ENCODE measurements at regions not wholly inside any gene's neighbourhood (a gene's known extent, or its start where the extent isn't known, plus 50 kb on each side); places are given as distances from the start of the nearest gene placed in this dataset.

GRCh38 chr2:203811491-203812221 lies 55.9 kb upstream of the CTLA4 start:
- Mint-ChIP-seq H3K36me3 (ENCODE audit: low read depth, unreplicated experiment) (no peaks in the 10 kb centered on the region), H3K9me3 (ENCODE audit: unreplicated experiment) (no peaks in the 10 kb centered on the region), H3K27me3 (ENCODE audit: low read depth, unreplicated experiment) (peaks cover 17% of the 10 kb centered on the region), H3K4me3 (ENCODE audit: unreplicated experiment) (peak overlapping the region; percentile 2), H3K27ac (ENCODE audit: unreplicated experiment) (peak overlapping the region; percentile 83), H3K4me1 (ENCODE audit: low read depth, unreplicated experiment) (peaks cover 39% of the 10 kb centered on the region)
- no peaks in the 10 kb centered on the region for H3K27me3 ChIP-seq (ENCODE audit: insufficient read depth, low read length)
- FAIRE-seq (peak; percentile 96), DNase-seq (ENCODE audit: low read depth) (peak; percentile 94)
- H3K36me3 ChIP-seq (ENCODE audit: insufficient read depth, low read length), result no peaks in the 10 kb centered on the region
- H3K9ac ChIP-seq (ENCODE audit: low read length), result peak overlapping the region; percentile 69
- H3K4me1 ChIP-seq (ENCODE audit: insufficient read depth, low read length), result peaks cover 52% of the 10 kb centered on the region
- peak overlapping the region; percentile 98 for H3K27ac ChIP-seq (ENCODE audit: low read depth, low read length)
- H2AFZ ChIP-seq (ENCODE audit: low read depth, low read length), result peak overlapping the region; percentile 14
- no peaks in the 10 kb centered on the region for H3K9me3 ChIP-seq (ENCODE audit: insufficient read depth, low read depth, low read length)
- TF ChIP-seq EZH2 (IDR thresholded peaks at IDR 0.05; ENCODE audit: insufficient read depth, low read length) (no peak), CTCF (IDR thresholded peaks at IDR 0.05; ENCODE audit: insufficient read depth, low read depth, low read length) (no peak)
- H4K20me1 ChIP-seq (ENCODE audit: insufficient read depth, low read length), result no peaks in the 10 kb centered on the region
- no peak overlapping the region for H3K4me3 ChIP-seq (ENCODE audit: insufficient read depth, low read depth, low read length)
- H3K4me2 ChIP-seq (ENCODE audit: low read length), result peak overlapping the region; percentile 41
- no peaks in the 10 kb centered on the region for H3K79me2 ChIP-seq (ENCODE audit: insufficient read depth, low read length)

DNA sequence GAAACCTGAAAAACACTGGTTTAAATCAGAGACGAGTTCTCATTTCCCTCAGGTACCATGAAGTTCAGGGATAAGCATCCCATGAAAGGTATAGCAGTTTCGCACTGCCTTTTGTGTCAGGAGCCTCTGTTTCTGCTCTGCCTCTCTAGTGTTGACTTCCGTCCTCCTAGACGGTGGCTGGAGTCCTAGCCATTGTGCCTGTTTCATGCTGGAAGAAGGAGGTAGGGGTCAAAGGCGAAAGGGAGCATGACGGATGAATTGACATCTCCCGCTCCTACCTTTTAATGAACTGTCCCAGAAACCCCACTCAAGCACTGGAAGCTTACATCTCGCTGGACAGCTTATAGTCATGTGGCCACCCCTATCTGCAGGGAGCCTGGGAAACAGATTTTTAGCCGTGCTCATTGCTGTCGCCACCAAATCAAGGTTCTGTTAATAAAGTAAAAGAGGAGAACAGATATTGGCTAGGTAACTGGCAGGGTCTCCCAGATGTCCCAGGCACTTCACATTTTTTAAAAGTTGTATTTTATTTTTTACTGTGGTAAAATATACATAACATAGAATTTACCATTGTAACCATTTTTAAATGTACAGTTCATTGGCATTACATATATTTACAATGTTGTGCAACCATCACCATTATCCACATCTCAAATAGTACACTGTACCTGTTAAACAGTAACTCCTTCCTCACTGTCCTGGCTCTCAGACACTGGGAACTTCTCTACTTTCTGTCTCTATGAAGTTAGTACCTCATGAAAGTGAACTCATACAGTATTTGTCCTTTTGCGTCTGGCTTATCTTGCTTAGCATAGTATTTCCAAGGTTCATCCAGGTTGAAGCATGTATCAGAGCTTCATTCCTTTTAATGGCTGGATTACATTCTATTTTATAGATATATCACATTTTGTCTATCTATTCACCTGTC lies 55.0 kb upstream of the CTLA4 start:
- Histone ChIP-seq H3K36me3 (ENCODE audit: insufficient read depth, low read length) (no peaks in the 10 kb centered on the region), H3K4me3 (ENCODE audit: insufficient read depth, low read depth, low read length) (no peak overlapping the region), H4K20me1 (ENCODE audit: insufficient read depth, low read length) (no peaks in the 10 kb centered on the region), H3K27me3 (ENCODE audit: insufficient read depth, low read length) (no peaks in the 10 kb centered on the region), H3K9ac (ENCODE audit: low read length) (peak overlapping the region; percentile 69), H3K79me2 (ENCODE audit: insufficient read depth, low read length) (no peaks in the 10 kb centered on the region), H3K4me1 (ENCODE audit: insufficient read depth, low read length) (peaks cover 43% of the 10 kb centered on the region), H3K27ac (ENCODE audit: low read depth, low read length) (peak overlapping the region; percentile 98), H3K4me2 (ENCODE audit: low read length) (peak overlapping the region; percentile 41), H3K9me3 (ENCODE audit: insufficient read depth, low read depth, low read length) (no peaks in the 10 kb centered on the region), H2AFZ (ENCODE audit: low read depth, low read length) (no peak overlapping the region)
- peak overlapping the region; percentile 83 for H3K27ac Mint-ChIP-seq (ENCODE audit: unreplicated experiment)
- FAIRE-seq (no peak), DNase-seq (ENCODE audit: low read depth) (no peak)
- peaks cover 26% of the 10 kb centered on the region for H3K27me3 Mint-ChIP-seq (ENCODE audit: low read depth, unreplicated experiment)
- H3K9me3 Mint-ChIP-seq (ENCODE audit: unreplicated experiment), result no peaks in the 10 kb centered on the region
- H3K36me3 Mint-ChIP-seq (ENCODE audit: low read depth, unreplicated experiment), result no peaks in the 10 kb centered on the region
- no peak overlapping the region for H3K4me3 Mint-ChIP-seq (ENCODE audit: unreplicated experiment)
- H3K4me1 Mint-ChIP-seq (ENCODE audit: low read depth, unreplicated experiment), result peaks cover 33% of the 10 kb centered on the region
- TF ChIP-seq EZH2 (IDR thresholded peaks at IDR 0.05; ENCODE audit: insufficient read depth, low read length) (no peak), CTCF (IDR thresholded peaks at IDR 0.05; ENCODE audit: insufficient read depth, low read depth, low read length) (no peak)

Data from astrocyte (in vitro differentiated cells and primary cell).